Hepatocyte (in vitro differentiated cells): ENCODE measurements at regions not wholly inside any gene's neighbourhood (a gene's known extent, or its start where the extent isn't known, plus 50 kb on each side); places are given as distances from the start of the nearest gene placed in this dataset.

Experiments used
- DNase-seq: peaks from one replicate; pipeline ENCODE4 v3.0.0-alpha.2; 2016; ENCODE audit warnings: low spot score
- H2AFZ ChIP-seq: fragments of 200-600 bp; sonication (generic); 2 replicates; pipeline ENCODE4 v1.6.0; 2016; ENCODE audit warnings: antibody characterized with exemption, mild to moderate bottlenecking
- H3K27ac ChIP-seq: fragments of 200-600 bp; sonication (generic); 2 replicates; pipeline ENCODE4 v1.5.1; 2016; ENCODE audit warnings: mild to moderate bottlenecking
- H3K27me3 ChIP-seq: fragments of 200-600 bp; sonication (generic); 2 replicates; pipeline ENCODE4 v1.6.1; 2016
- H3K36me3 ChIP-seq: fragments of 200-600 bp; sonication (generic); replicated peaks from 2 replicates; pipeline ENCODE4 v1.5.1; 2016; ENCODE audit warnings: low read depth; ENCODE audit not compliant: insufficient read depth
- H3K4me1 ChIP-seq: fragments of 200-600 bp; sonication (generic); 2 replicates; pipeline ENCODE4 v1.5.1; 2016; ENCODE audit warnings: mild to moderate bottlenecking, moderate library complexity; ENCODE audit not compliant: insufficient read depth
- H3K4me2 ChIP-seq: fragments of 200-600 bp; sonication (generic); 2 replicates; pipeline ENCODE4 v1.6.0; 2016
- H3K4me3 ChIP-seq: fragments of 200-600 bp; sonication (generic); 2 replicates; pipeline ENCODE4 v1.5.1; 2016; ENCODE audit warnings: mild to moderate bottlenecking
- H3K79me2 ChIP-seq: fragments of 200-600 bp; sonication (generic); 2 replicates; pipeline ENCODE4 v1.6.0; 2017; ENCODE audit warnings: mild to moderate bottlenecking
- H3K9me2 ChIP-seq: fragments of 200-600 bp; sonication (generic); replicated peaks from 2 replicates; pipeline ENCODE4 v1.6.0; 2017; ENCODE audit warnings: mild to moderate bottlenecking; ENCODE audit not compliant: insufficient read depth
- H3K9me3 ChIP-seq: fragments of 200-600 bp; sonication (generic); 2 replicates; pipeline ENCODE4 v1.5.1; 2016; ENCODE audit warnings: low read depth, mild to moderate bottlenecking
- H4K20me1 ChIP-seq: fragments of 200-600 bp; sonication (generic); 2 replicates; pipeline ENCODE4 v1.6.0; 2016; ENCODE audit warnings: mild to moderate bottlenecking; ENCODE audit not compliant: insufficient read depth, poor library complexity, severe bottlenecking
- CTCF ChIP-seq: fragments of 200-600 bp; sonication (generic); IDR thresholded peaks from 2 replicates; pipeline ENCODE4 v1.5.1; 2016; ENCODE audit warnings: antibody characterized with exemption, mild to moderate bottlenecking; ENCODE audit not compliant: poor library complexity
- EZH2 ChIP-seq: fragments of 200-600 bp; sonication (generic); IDR thresholded peaks from 2 replicates; pipeline ENCODE4 v1.6.1; 2016; ENCODE audit warnings: antibody characterized with exemption, mild to moderate bottlenecking, borderline replicate concordance
- EZH2phosphoT487 ChIP-seq: fragments of 200-600 bp; sonication (generic); IDR thresholded peaks from one replicate; pipeline ENCODE4 v1.6.1; 2018; ENCODE audit warnings: antibody characterized with exemption, mild to moderate bottlenecking, low read depth, moderate library complexity; ENCODE audit not compliant: unreplicated experiment, severe bottlenecking
- WGBS: methylation state at CpG from one replicate; pipeline ENCODE4 v1.1.6; 2016; ENCODE audit warnings: low lambda C conversion rate; ENCODE audit errors: missing lambda C conversion rate; 5-methylcytosine and 5-hydroxymethylcytosine counted together

DNA sequence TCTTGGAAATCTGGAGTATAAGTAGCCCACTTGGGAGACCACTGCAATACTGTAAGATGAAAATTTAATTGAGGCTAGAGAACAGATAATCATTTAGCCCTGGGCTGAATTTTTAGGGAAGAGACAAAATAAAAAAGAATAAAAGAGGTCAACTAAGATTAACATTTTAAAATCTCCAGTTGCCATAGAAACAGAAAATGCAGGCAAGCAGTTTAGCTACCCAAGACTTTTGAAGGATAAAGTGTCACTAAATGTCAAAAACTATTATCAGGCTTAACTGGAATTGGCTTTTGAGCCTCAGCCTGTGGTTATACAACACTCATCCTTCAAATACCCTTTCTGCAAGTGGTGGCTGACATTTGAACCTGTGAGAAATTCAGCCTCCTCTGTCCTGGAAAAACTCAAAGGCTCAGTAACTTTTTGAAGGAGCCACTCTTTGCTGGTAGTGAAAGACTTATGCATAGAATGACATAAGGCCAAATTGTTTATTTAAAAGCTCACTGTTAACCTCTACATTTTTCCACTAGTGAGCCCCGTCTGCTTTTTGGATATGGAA is 220.7 kb upstream of the KCNJ16 start:
- Histone ChIP-seq H3K79me2 (no peaks in the 10 kb centered on the region), H3K9me2 (no peaks in the 10 kb centered on the region), H3K9me3 (no peaks in the 10 kb centered on the region), H3K4me2 (no peak overlapping the region), H2AFZ (no peak overlapping the region), H4K20me1 (no peaks in the 10 kb centered on the region), H3K4me3 (no peak overlapping the region), H3K36me3 (no peaks in the 10 kb centered on the region), H3K27me3 (no peaks in the 10 kb centered on the region), H3K4me1 (peaks cover 8% of the 10 kb centered on the region), H3K27ac (no peak overlapping the region)
- TF ChIP-seq EZH2phosphoT487 (no peak), CTCF (no peak), EZH2 (no peak)
- WGBS: 27% methylated on average over 1 of the region's 1 CpG
- no peak for DNase-seq

- H3K27ac ChIP-seq: no peak overlapping the region
- no peak for DNase-seq
- peaks cover 8% of the 10 kb centered on the region for H3K4me1 ChIP-seq
- H3K9me2 ChIP-seq: no peaks in the 10 kb centered on the region
- H3K4me3 ChIP-seq: no peak overlapping the region
- H3K79me2 ChIP-seq: no peaks in the 10 kb centered on the region
- H3K4me2 ChIP-seq: no peak overlapping the region
- H2AFZ ChIP-seq: no peak overlapping the region
- no peaks in the 10 kb centered on the region for H4K20me1 ChIP-seq
- 87% methylated on average over 1 of the region's 1 CpG for WGBS
- TF ChIP-seq CTCF: no peak
- no peak for TF ChIP-seq EZH2phosphoT487
- TF ChIP-seq EZH2: no peak
- no peaks in the 10 kb centered on the region for H3K9me3 ChIP-seq
- no peaks in the 10 kb centered on the region for H3K36me3 ChIP-seq
- no peaks in the 10 kb centered on the region for H3K27me3 ChIP-seq
Observed at GRCh38 chr17:69856946-69857345, 218.1 kb upstream of the KCNJ16 start.

GRCh38 chr17:69857412-69857835 is 217.6 kb upstream of the KCNJ16 start:
- DNase-seq: peak; percentile 19
- TF ChIP-seq EZH2: no peak
- no peak for TF ChIP-seq EZH2phosphoT487
- no peak for TF ChIP-seq CTCF
- H3K9me3 ChIP-seq: no peaks in the 10 kb centered on the region
- peaks cover 8% of the 10 kb centered on the region for H3K4me1 ChIP-seq
- no peak overlapping the region for H3K27ac ChIP-seq
- no peak overlapping the region for H3K4me2 ChIP-seq
- no peaks in the 10 kb centered on the region for H3K27me3 ChIP-seq
- H3K4me3 ChIP-seq: no peak overlapping the region
- H4K20me1 ChIP-seq: no peaks in the 10 kb centered on the region
- no peaks in the 10 kb centered on the region for H3K9me2 ChIP-seq
- no peaks in the 10 kb centered on the region for H3K36me3 ChIP-seq
- no peaks in the 10 kb centered on the region for H3K79me2 ChIP-seq
- no peak overlapping the region for H2AFZ ChIP-seq

GRCh38 chr17:69858460-69858859 is 216.6 kb upstream of the KCNJ16 start:
- TF ChIP-seq EZH2 (no peak), EZH2phosphoT487 (no peak), CTCF (no peak)

More at GRCh38 chr17:69858460-69858859, 216.6 kb upstream of the KCNJ16 start:
- Histone ChIP-seq H3K27me3 (no peaks in the 10 kb centered on the region), H3K4me1 (peaks cover 8% of the 10 kb centered on the region), H3K79me2 (no peaks in the 10 kb centered on the region), H3K36me3 (no peaks in the 10 kb centered on the region), H4K20me1 (no peaks in the 10 kb centered on the region), H3K27ac (no peak overlapping the region), H3K9me2 (no peaks in the 10 kb centered on the region), H2AFZ (no peak overlapping the region), H3K4me2 (no peak overlapping the region), H3K4me3 (no peak overlapping the region), H3K9me3 (no peaks in the 10 kb centered on the region)
- 67% methylated on average over 3 of the region's 3 CpGs for WGBS
- no peak for DNase-seq
